ENCODE measurements at regions not wholly inside any gene's neighbourhood (a gene's known extent, or its start where the extent isn't known, plus 50 kb on each side); places are given as distances from the start of the nearest gene placed in this dataset.

DNA sequence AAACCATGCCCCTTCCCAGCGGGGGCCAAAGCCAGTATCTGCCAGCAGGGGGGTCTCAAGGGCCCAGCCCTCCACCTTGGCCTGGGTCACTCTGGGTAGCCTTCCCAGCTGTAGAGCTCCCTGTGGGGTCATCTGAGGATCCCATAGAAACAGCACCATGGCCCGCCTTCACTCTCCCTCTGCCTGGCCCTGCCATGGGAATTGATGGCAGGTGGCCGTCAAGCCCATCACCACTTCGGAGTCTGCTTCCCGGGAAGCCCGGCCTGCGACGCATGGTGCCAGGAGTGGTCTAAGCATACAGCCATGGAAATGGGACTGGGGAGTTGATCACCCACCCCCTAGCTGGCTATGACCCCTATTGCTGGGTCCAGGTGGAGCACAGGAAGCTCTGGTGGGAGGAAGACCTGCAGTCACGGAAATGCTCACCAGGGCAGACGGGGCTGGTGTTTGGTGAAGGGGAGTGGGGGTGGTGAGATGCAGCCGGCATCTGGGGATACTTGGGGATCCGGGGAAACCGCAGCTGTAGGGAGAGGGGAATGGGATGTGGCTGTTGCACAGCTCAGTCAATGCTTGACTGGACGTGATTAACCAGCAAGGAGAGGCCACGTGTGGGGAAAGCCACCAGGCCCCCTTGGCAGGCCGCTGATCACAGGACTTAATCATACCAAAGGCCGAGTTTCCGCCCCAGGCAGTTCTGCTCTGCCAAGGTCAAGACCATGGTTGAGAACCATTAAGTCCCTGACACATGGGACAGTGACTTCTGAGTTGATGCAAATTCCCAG is 52.2 kb upstream of the DIO3 start:
- TF ChIP-seq GATA3 (IDR thresholded peaks at IDR 0.05; ENCODE audit: low read depth, low read length) = no peak
- no peak for TF ChIP-seq GATA2 (IDR thresholded peaks at IDR 0.05; ENCODE audit: low read depth, low read length)
